Suprapubic skin (tissue), 3 donors: ENCODE measurements at regions not wholly inside any gene's neighbourhood (a gene's known extent, or its start where the extent isn't known, plus 50 kb on each side); places are given as distances from the start of the nearest gene placed in this dataset.

ENCODE experiments used
- EP300 ChIP-seq: sonication (generic); formaldehyde crosslinking; IDR thresholded peaks from one replicate; pipeline ENCODE4 v1.6.1; 2017; ENCODE audit warnings: antibody characterized with exemption
- POLR2A ChIP-seq, 2 donors: fragments of 450-650 bp; IDR thresholded peaks; one replicate each; pipeline ENCODE4 v1.6.1; 2017; ENCODE audit warnings: antibody characterized with exemption in 2 of 2, mild to moderate bottlenecking in 2 of 2, moderate library complexity in 2 of 2
- TF ChIP-seq, protein P1 (sequence below), 2 donors: fragments of 200-600 bp in 1 of 2; fragments of 450-650 bp in 1 of 2; sonication (generic) in 1 of 2; IDR thresholded peaks; one replicate each; pipeline ENCODE4 v1.5.1; 2016 to 2019; ENCODE audit warnings: antibody characterized with exemption in 2 of 2, mild to moderate bottlenecking in 1 of 2, moderate library complexity in 1 of 2

GRCh38 chr5:45171563-45171962 is 362.8 kb downstream of the MRPS30 start:
- TF ChIP-seq, protein P1, sequence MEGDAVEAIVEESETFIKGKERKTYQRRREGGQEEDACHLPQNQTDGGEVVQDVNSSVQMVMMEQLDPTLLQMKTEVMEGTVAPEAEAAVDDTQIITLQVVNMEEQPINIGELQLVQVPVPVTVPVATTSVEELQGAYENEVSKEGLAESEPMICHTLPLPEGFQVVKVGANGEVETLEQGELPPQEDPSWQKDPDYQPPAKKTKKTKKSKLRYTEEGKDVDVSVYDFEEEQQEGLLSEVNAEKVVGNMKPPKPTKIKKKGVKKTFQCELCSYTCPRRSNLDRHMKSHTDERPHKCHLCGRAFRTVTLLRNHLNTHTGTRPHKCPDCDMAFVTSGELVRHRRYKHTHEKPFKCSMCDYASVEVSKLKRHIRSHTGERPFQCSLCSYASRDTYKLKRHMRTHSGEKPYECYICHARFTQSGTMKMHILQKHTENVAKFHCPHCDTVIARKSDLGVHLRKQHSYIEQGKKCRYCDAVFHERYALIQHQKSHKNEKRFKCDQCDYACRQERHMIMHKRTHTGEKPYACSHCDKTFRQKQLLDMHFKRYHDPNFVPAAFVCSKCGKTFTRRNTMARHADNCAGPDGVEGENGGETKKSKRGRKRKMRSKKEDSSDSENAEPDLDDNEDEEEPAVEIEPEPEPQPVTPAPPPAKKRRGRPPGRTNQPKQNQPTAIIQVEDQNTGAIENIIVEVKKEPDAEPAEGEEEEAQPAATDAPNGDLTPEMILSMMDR (IDR thresholded peaks at IDR 0.05), result no peak
- no peak for TF ChIP-seq EP300
- no peak for TF ChIP-seq POLR2A (IDR thresholded peaks at IDR 0.05)
